Heart left ventricle (tissue), 16 donors: ENCODE measurements at regions not wholly inside any gene's neighbourhood (a gene's known extent, or its start where the extent isn't known, plus 50 kb on each side); places are given as distances from the start of the nearest gene placed in this dataset.

Experiments used
- ATAC-seq, 4 donors: fragments of 200-7000 bp; cut with Tn5 transposase; one replicate each; pipeline ENCODE4 v1.9.1; 2020 to 2022; ENCODE audit warnings: moderate library complexity in 4 of 4, mild to moderate bottlenecking in 3 of 4, moderate number of reproducible peaks in 1 of 4
- DNase-seq, 5 donors: peaks; one replicate each; pipeline ENCODE4 v3.0.0-alpha.2; 2020
- H3K27ac ChIP-seq, 12 donors: fragments of 200-600 bp; sonication (generic) in 4 of 12; one replicate each; pipeline versions ENCODE4 v1.5.0 to v1.8.0; 2016 to 2022; ENCODE audit warnings: mild to moderate bottlenecking in 2 of 12
- H3K27me3 ChIP-seq, 9 donors: fragments of 200-600 bp; sonication (generic) in 2 of 9; one replicate each; pipeline versions ENCODE4 v1.5.1 to v1.8.0; 2016 to 2022; ENCODE audit warnings: mild to moderate bottlenecking in 3 of 9
- H3K36me3 ChIP-seq, 9 donors: fragments of 200-600 bp; sonication (generic) in 2 of 9; one replicate each; pipeline versions ENCODE4 v1.5.0 to v1.8.0; 2018 to 2022; ENCODE audit warnings: mild to moderate bottlenecking in 2 of 9
- H3K4me1 ChIP-seq, 12 donors: fragments of 200-600 bp; sonication (generic) in 4 of 12; one replicate each; pipeline versions ENCODE4 v1.5.0 to v1.8.0; 2016 to 2022; ENCODE audit warnings: mild to moderate bottlenecking in 3 of 12
- H3K4me3 ChIP-seq, 12 donors: fragments of 200-600 bp; sonication (generic) in 4 of 12; one replicate each; pipeline versions ENCODE4 v1.5.0 to v1.8.0; 2017 to 2022; ENCODE audit warnings: mild to moderate bottlenecking in 9 of 12, moderate library complexity in 4 of 12
- H3K9me3 ChIP-seq, 12 donors: fragments of 200-600 bp; sonication (generic) in 4 of 12; one replicate each; pipeline versions ENCODE4 v1.5.0 to v1.8.0; 2016 to 2022; ENCODE audit warnings: mild to moderate bottlenecking in 1 of 12
- CTCF ChIP-seq, 12 donors: fragments of 200-600 bp; sonication (generic) in 4 of 12; IDR thresholded peaks; one replicate each; pipeline versions ENCODE4 v1.5.0 to v1.8.0; 2018 to 2022; ENCODE audit warnings: antibody characterized with exemption in 12 of 12, mild to moderate bottlenecking in 5 of 12
- POLR2A ChIP-seq, 2 donors: fragments of 450-650 bp; IDR thresholded peaks; one replicate each; pipeline ENCODE4 v1.6.1; 2017; ENCODE audit warnings: antibody characterized with exemption in 2 of 2, mild to moderate bottlenecking in 2 of 2, moderate library complexity in 2 of 2
- WGBS, 4 donors: extraction: QIAGEN DNeasy Blood & Tissue Kit in 2 of 4; methylation state at CpG; one replicate each; pipeline versions ENCODE4 v1.1.5 to v1.1.7; 2013 to 2018; 5-methylcytosine and 5-hydroxymethylcytosine counted together
- intact Hi-C, 10 donors: fragments of 100-400 bp; cut with DNase I; formaldehyde crosslinking; loops; one replicate each; pipeline versions ENCODE4 v1.11.1 to v1.14.2; 2022
- donor health status: ischemic (EF 13 %, LVEDD 7.1; RV severe dilation, severe dysfunction).
- donor health status: healthy with polysubstance abuse.
- donor health status: DM: no; HTN: yes; CAD: no.
- donor health status: DM: no; HTN: no; CAD: no.
- donor health status: ischemic (EF 25% LVEDD 6.9; RV normal size, moderate dysfunction).
- donor health status: ischemic (EF 25% LVEDD 5.7; RV mildly dilated, moderate dysfunction).
- donor health status: healthy.
- donor health status: DM: yes; HTN: yes; CAD: no.
- donor health status: ischemic (EF 35%, LVEDD 5.7; RV mildly dilated, moderate dysfunction).
- donor health status: nonischemic (EF 11% LVEDD 7.7; RV severe dilation, severe dysfunction).
- donor health status: DM: yes; HTN: yes; CAD: no.
- donor health status: PGD.
- donor health status: ischemic (EF 29% LVEDD 5.4; RV normal size, mild dysfunction).
- donor health status: nonischemic (EF 23%, LVEDD 6.1; RV moderate dilation, normal function).

DNA sequence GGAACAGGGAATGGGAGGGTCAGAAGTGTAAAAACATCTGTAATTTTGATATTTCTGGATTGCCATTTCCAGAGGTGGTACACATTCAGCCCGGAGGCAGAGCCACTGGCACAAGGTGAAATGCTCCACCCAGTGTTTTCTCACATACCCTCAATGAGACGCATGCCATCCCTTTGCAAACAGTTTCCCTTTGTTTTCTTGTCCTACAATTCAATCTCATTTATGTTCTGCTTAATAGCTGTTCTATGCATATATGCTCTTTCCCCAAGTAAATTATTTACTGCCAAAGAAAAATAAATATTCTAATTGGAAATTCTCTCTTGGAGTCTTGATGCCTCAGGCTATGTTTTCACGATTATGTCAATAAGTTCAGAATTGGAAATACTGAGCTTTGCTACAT is 369.7 kb upstream of the AKR1E2 start:
- intact Hi-C loops: no loop called here

GRCh38 chr10:4453950-4454349 is 372.1 kb upstream of the AKR1E2 start:
- Histone ChIP-seq H3K4me3 (no peak overlapping the region), H3K27ac (no peak overlapping the region), H3K9me3 (no peaks in the 10 kb centered on the region), H3K36me3 (no peaks in the 10 kb centered on the region), H3K27me3 (no peaks in the 10 kb centered on the region), H3K4me1 (peaks cover 0 to 13% (median 1%) of the 10 kb centered on the region in 12 donors)
- intact Hi-C loops: no loop called here
- WGBS, 4 donors: 76 to 86% (median 78%) methylated on average over 5 of the region's 5 CpGs
- DNase-seq (no peak), ATAC-seq (no peak)
- TF ChIP-seq CTCF (IDR thresholded peaks at IDR 0.05): no peak
- no peak for TF ChIP-seq POLR2A (IDR thresholded peaks at IDR 0.05)

More for the DNA sequence above, 369.7 kb upstream of the AKR1E2 start:
- no peak for TF ChIP-seq CTCF (IDR thresholded peaks at IDR 0.05)
- TF ChIP-seq POLR2A (IDR thresholded peaks at IDR 0.05): no peak
- no peak for DNase-seq
- Histone ChIP-seq H3K36me3 (no peaks in the 10 kb centered on the region), H3K27ac (no peak overlapping the region), H3K4me1 (peaks cover 0 to 5% (median under 1%) of the 10 kb centered on the region in 12 donors), H3K27me3 (no peaks in the 10 kb centered on the region), H3K4me3 (no peak overlapping the region), H3K9me3 (no peaks in the 10 kb centered on the region)
- ATAC-seq: no peak
- WGBS, 4 donors: 72 to 92% (median 83%) methylated on average over 3 of the region's 3 CpGs

DNA sequence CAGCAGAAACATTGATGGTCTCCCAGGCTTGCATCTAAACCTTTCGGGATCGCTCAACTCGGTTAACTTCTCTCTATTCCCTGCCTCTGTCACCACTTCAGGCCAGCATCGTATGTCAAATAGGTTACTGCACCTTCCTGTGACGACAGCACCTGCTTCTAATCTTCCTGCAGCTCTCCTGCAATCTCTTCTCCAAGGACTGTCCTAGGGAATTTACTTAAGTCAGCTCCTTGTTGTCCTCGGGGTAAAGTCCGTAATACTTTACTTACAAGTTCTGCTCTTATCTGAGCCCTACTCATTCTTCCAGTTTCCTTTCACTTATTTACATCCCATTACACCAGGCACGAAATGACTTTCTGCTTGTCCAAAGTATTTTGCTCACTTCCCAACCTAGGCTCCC is 372.7 kb upstream of the AKR1E2 start:
- DNase-seq (no peak), ATAC-seq (no peak)
- Histone ChIP-seq H3K4me3 (no peak overlapping the region), H3K4me1 (peaks cover 0 to 13% (median 1%) of the 10 kb centered on the region in 12 donors), H3K27ac (no peak overlapping the region), H3K9me3 (no peaks in the 10 kb centered on the region), H3K27me3 (no peaks in the 10 kb centered on the region), H3K36me3 (no peaks in the 10 kb centered on the region)
- no peak for TF ChIP-seq CTCF (IDR thresholded peaks at IDR 0.05)
- TF ChIP-seq POLR2A (IDR thresholded peaks at IDR 0.05): no peak
- WGBS, 4 donors: 78 to 88% (median 81%) methylated on average over 8 of the region's 8 CpGs
- intact Hi-C loops: no loop called here

DNA sequence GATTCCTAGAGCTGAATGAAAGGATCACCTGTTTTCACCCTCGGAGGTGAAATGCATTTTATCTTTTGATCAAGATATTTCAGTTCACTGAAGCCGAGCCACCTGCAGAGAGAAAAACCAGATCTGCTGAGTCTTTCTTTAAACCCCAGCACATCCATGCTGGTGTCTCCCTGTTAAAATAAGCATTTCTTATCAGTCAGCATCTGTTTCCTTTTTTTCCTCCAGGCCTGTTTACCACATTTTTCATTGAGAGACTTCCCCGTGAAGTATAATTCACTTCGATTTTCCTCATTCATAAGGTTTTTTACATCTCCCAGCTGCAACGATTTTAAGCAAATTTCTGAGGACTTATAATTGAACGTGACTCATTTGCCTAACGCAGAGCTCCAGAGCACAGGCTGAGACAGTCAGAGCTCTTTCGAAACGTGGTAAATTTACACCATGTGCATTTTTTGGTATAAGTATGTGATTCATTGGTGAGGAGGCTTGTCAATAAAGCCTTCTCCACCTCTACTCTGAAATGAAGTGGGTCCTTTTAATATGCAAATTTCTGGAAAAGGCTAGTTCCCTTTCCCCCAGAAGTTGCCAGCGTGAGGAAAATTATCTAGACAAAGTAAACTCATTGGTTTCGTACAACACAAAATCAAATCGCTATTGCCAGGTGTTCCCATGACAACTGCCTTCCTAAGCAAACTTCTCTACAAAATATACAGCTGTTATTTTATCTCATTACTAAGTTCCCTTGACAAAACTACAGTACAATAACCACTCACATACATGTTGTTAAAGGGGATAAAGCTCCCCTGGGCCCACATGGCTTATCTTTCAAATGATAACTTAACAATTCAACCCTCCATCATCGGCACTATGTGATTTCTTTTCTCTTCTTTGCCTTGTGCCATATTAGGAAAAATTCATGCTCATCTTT is 374.8 kb upstream of the AKR1E2 start:
- ATAC-seq (peak in 3 of 4 donors; percentile 34 to 80 (median 39)), DNase-seq (no peak)
- no peaks in the 10 kb centered on the region for H3K36me3 ChIP-seq
- H3K4me1 ChIP-seq: peaks cover 0 to 16% (median 1%) of the 10 kb centered on the region in 12 donors
- H3K4me3 ChIP-seq: peak overlapping the region in 1 of 12 donors; percentile 11
- intact Hi-C loops: no loop called here
- H3K9me3 ChIP-seq: no peaks in the 10 kb centered on the region
- H3K27ac ChIP-seq: peak overlapping the region in 6 of 12 donors; percentile 3 to 44 (median 30)
- TF ChIP-seq CTCF (IDR thresholded peaks at IDR 0.05) (no peak), POLR2A (IDR thresholded peaks at IDR 0.05) (no peak)
- 43 to 54% (median 44%) methylated on average over 13 of the region's 13 CpGs for WGBS, 4 donors
- H3K27me3 ChIP-seq: no peaks in the 10 kb centered on the region
